ENCODE measurements at regions not wholly inside any gene's neighbourhood (a gene's known extent, or its start where the extent isn't known, plus 50 kb on each side); places are given as distances from the start of the nearest gene placed in this dataset.

DNA sequence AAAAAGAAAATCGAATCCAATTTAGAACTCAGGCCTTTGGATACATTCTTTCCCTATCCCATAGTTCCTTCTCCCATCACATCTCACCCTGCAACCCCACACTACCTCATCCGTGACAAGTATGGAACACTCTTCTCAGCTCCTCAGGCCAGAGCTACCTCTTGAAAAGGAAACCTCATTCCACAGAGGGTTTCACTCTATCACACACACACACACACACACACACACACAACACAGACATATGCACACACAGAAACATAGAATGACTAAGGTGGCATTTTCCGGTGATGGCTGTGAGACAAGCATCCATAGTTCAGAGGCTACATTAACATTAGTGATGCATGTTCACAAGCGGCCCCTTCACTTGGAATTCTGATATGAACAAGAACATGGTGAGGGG, 122.0 kb upstream of the HES1 start:
- H3K4me3 ChIP-seq (replicated peaks in 1 of 2; ENCODE audit: low read depth in 2 of 2, low read length in 2 of 2) = no peak overlapping the region
- DNase-seq (ENCODE audit: low read depth in 2 of 2) = no peak
- TF ChIP-seq, protein P1, sequence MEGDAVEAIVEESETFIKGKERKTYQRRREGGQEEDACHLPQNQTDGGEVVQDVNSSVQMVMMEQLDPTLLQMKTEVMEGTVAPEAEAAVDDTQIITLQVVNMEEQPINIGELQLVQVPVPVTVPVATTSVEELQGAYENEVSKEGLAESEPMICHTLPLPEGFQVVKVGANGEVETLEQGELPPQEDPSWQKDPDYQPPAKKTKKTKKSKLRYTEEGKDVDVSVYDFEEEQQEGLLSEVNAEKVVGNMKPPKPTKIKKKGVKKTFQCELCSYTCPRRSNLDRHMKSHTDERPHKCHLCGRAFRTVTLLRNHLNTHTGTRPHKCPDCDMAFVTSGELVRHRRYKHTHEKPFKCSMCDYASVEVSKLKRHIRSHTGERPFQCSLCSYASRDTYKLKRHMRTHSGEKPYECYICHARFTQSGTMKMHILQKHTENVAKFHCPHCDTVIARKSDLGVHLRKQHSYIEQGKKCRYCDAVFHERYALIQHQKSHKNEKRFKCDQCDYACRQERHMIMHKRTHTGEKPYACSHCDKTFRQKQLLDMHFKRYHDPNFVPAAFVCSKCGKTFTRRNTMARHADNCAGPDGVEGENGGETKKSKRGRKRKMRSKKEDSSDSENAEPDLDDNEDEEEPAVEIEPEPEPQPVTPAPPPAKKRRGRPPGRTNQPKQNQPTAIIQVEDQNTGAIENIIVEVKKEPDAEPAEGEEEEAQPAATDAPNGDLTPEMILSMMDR (IDR thresholded peaks at IDR 0.05; ENCODE audit: low read depth, low read length) = no peak

DNA sequence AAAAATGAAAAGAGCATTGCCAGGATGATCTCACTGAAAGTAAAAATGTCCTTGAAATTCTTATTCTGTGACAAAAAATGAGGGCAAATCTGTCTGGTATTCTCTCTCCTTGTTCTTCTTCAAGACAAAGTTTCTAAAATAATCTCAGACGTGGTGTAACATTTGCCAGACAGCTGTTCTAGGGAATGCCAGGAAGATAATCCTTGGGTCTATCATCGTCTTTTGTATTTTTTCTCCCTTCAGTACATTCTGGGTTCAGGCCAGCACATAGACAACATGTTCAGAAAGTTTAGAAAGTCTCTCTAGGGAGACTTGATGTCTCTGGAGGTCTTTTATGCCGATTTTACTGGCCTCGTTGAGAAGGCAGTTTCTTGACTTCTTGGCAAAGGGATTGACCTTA, 121.2 kb upstream of the HES1 start:
- no peak for DNase-seq (ENCODE audit: low read depth in 2 of 2)
- TF ChIP-seq, protein P1 (IDR thresholded peaks at IDR 0.05; ENCODE audit: low read depth, low read length) = no peak
- H3K4me3 ChIP-seq (replicated peaks in 1 of 2; ENCODE audit: low read depth in 2 of 2, low read length in 2 of 2) = no peak overlapping the region

DNA sequence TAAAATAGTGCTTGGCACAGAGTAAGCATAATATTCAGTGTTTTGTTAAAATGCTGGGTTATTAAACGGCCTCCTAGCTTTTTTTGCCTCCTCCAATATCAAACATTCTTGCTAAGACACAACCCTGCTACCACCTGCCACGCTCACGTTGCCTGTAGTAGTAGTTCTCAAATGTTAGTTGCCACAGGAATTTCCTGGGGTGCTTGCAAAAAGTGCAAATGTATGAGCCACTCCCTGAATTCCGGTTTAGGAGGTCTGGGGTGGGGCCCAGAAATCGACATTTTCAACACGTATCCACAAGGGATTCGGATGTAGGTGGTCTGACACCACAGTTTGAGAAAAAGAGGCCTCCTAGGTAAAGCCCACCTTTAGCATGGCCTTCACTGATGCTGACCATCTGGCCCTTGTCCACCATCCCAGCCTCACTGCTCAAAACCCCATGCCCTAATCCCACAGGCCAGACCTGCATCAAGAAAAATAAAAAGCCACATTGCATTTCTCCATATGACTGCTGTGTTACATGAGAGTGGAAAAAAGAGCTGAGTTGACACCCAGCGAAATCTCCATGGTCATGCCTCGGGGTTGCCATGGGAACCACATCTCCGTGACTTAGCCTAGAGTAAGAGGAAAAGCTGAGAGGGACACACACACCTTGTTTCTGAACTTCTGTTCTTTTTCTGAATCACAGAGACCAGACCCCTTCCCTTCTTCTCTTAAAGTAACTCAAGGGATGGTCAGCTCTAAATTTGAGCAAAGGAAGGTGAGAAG, 116.4 kb upstream of the HES1 start:
- no peak overlapping the region for H3K4me3 ChIP-seq (replicated peaks in 1 of 2; ENCODE audit: low read depth in 2 of 2, low read length in 2 of 2)
- DNase-seq (ENCODE audit: low read depth in 2 of 2) = no peak
- TF ChIP-seq, protein P1 (IDR thresholded peaks at IDR 0.05; ENCODE audit: low read depth, low read length) = no peak

DNA sequence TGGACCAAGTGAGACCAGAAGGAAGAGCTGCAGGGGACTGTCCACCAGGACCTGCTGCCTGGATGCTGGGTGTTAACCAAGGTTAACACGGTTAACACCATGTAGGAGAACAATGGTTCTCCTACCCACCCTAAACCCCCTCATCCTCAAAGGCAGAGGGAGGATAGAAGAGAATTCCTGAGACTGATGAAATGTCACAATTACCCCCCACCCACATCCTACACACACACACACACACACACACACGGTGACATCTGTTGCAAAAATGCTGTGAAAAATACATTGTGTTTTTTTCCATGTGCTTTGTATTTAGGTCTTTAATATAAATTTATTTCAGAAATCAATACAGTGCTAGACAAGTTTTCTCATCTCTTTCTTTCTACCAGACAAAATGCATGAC, 113.9 kb upstream of the HES1 start:
- DNase-seq (ENCODE audit: low read depth in 2 of 2) = no peak
- TF ChIP-seq, protein P1 (IDR thresholded peaks at IDR 0.05; ENCODE audit: low read depth, low read length) = no peak
- H3K4me3 ChIP-seq (replicated peaks in 1 of 2; ENCODE audit: low read depth in 2 of 2, low read length in 2 of 2) = no peak overlapping the region

DNA sequence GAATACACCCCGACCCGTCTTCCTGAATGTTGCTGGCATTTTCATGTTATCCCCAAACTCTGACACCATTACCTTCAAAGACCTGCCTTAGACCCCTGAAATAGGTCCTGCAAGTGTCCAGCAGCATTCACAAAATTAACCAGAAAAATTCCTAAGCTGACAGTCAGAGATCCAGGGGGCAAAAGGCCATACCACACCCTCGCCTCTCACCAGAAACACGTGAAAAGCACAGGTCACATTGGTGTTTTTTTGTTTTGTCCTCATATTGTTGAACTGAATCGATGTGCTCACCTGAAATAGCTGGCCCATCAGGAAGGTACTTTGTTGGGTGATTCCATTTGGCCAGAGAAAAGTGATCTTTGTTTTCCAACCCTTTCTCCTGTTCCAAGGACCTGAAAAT, 113.1 kb upstream of the HES1 start:
- H3K4me3 ChIP-seq (replicated peaks in 1 of 2; ENCODE audit: low read depth in 2 of 2, low read length in 2 of 2) = no peak overlapping the region
- no peak for DNase-seq (ENCODE audit: low read depth in 2 of 2)
- TF ChIP-seq, protein P1 (IDR thresholded peaks at IDR 0.05; ENCODE audit: low read depth, low read length) = no peak

DNA sequence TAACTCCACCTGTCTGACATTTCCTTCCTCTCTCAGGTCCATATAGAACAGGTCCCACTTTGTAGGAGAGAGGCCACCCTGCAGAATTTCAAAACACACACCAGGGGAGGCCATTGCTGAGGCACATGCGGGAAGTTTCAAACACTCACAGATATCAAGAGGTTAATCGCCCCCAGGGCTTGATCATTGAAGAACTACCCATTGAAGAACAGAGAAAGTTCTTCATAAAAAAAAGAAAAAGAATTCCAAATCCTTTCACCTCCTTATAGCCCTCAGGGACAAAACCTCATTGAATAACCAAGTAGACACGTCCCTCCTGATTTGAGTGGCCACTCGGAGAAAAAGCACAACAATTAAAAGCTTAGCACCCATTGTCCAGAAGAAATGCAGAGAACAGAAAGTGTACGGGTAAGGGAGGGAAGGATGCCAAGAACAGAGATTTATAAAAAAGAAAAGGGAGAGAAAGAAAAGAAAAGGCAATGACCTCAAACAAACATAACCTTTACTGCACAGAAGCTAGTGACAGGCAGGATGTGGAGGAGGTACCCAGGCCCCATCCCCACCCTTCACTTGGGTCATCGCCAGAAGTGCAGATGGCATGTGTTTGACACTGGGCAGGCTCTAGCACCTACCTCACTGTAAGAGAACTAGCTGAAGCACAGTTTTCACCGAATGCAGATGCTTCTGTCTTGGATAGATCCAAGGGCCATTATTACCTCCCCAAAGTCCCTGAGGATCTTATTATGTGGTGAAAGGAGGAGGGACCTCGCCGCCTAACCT, 112.3 kb upstream of the HES1 start:
- no peak overlapping the region for H3K4me3 ChIP-seq (replicated peaks in 1 of 2; ENCODE audit: low read depth in 2 of 2, low read length in 2 of 2)
- peak in 1 of 2 donors; percentile 13 for DNase-seq (ENCODE audit: low read depth in 2 of 2)
- TF ChIP-seq, protein P1 (IDR thresholded peaks at IDR 0.05; ENCODE audit: low read depth, low read length) = no peak
